COLO829 (cell line): ENCODE measurements at regions not wholly inside any gene's neighbourhood (a gene's known extent, or its start where the extent isn't known, plus 50 kb on each side); places are given as distances from the start of the nearest gene placed in this dataset.

Experiments used
- DNase-seq: peaks from one replicate; pipeline ENCODE4 v3.0.0; 2012; ENCODE audit warnings: low spot score

DNA sequence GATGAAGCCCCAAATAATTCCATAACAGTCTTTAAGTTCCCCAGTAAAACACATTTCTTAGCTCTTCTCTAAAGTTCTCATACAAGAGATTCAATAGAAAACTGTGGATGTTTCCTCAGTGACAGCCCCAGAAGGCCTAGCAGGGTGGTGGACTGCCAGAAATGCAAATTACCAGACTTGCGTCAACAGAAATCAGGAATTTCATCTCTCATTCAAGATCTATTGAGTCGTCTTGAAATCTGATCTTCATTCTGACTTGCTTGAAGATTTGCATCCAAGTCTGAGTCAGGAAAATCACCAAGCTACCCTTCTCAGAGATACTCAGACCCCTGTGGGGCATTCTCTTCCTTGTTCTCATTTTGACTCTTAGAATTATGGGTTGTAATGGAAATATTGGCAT is 68.9 kb upstream of the NDP start:
- DNase-seq = no peak

DNA sequence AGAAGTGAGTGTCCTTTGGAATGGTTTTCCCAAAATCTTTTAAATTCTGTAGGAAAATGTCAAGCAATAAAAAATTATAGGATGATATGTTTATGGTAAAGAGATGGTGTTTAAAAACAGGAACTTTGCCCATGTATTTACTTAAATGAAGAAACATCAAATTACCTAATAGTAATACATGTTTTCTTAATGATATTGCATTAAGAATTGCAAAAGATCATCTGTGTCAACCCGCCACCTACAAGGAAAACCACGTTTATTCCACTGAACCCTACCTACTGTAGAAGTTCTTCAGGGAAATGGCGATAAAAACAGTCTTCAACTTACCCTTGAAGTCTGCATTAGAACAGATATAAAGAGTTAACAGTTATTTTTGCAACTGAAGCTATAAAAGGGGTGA is 67.2 kb upstream of the NDP start:
- no peak for DNase-seq

DNA sequence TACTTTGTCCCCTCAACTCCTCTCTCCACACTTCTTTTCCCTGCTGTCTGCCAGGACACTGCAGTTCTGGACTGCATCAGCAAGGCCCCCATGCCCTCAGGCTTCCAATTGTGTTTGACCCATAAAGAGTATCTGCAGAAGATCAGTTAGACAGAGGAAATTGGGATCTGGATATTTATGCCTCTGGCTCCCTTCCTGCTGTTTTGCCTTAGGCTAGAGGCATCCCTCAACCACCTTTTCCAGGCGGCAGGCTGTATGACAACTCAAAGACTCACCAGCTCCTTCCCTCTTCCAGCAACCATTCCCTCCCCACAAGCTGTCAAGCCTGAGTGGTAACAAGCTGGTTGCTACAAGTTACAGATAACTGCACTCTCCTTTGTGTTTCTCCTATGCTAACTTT is 66.4 kb upstream of the NDP start:
- no peak for DNase-seq

DNA sequence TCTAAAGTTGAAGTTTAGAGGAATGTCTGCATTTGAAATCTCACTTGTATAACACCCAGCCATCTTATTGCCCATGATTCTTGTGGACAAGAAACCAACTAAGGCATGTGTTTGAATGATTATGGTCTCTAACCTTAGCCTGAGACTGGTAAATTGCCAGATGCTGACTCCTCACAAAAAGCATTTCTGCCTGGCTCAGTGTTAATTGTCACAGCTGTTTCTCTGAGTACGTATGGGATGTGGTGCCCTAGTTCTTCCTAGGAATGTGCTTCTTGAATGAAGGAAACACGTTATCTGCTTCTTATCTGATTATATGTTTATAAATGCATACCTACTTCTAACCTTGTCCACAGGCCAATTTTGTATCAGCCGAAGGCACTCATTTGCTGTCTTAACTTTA is 63.1 kb upstream of the NDP start:
- no peak for DNase-seq

DNA sequence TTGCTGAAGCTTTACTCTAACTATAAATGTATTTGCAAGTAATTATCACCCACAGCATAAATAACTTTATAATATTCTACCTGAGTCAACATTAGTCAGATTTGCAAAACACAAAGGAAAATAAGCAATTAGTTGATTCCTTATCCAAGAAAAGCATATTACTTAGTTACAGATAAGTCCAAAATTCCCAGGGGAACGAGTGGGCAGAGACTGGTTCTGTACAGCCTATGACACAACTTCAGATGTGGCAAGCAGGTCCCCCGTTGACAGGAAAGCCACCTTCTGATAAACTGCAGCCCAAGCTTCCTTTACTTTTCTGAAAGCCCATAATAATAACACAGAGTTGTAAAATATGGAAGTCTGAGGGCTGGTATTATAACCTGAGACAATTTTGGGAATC is 62.4 kb upstream of the NDP start:
- no peak for DNase-seq

DNA sequence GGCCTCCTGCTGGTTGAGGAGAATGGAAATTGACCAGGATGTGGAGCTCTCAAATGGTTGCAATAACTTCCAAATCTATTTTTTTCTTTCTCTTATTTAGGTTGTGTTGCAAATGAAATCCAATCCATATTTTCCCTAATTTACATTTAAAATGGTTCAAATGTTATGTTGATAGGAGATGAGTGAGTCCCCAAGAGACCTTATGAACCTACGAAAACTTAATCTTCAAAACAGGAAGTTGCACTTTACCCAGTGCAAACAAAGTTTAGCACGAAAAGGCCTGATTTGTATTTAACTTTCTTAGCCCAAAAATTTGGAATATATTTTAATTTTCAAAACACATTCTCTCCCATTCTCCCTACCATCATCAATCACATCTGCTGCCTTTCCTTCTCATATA is 59.3 kb upstream of the NDP start:
- DNase-seq = no peak

DNA sequence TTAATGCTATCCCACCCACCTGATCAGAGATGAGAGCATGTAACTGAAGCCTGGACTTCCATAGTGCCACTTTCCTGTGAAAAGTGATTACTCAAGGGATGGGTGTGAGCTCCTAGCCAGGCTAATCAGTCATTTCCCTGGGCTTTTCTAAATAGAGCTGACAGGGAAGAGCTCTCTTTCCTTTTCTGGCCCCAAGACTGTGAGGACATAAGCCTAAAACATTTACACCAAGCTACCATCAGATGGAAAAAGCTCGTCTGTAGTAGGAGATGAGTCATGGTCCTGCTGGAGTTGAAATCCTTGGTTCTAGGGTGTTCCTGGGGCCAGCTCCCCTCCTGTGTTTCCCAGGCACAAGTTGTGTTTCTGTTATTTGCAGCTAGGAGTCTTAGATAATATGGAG is 52.4 kb upstream of the NDP start:
- no peak for DNase-seq
